ENCODE measurements at regions not wholly inside any gene's neighbourhood (a gene's known extent, or its start where the extent isn't known, plus 50 kb on each side); places are given as distances from the start of the nearest gene placed in this dataset.

DNA sequence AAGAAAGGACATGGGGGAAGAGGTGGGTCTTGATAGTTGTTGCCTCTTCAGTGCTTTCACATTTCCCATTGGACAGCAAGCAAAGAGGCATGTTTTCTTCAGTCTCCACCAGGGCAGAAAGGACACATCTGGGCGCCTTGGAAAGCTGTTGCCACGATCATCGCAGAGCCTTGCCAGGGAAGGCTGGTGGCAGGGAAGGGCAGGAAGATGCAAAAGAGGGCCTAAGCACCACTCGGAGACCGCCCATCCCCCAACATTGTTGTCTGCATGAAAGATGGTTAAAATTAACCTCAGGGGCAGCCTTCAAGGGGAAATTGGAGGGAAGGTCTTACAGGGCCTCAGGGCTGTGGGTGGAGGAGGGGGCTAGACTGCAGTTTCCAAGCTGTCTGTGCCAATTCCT, 114.2 kb downstream of the SOX9 start:
- Histone ChIP-seq H3K4me1 (ENCODE audit: control insufficient read depth, insufficient read depth, low read length) (no peaks in the 10 kb centered on the region), H3K9me3 (ENCODE audit: control insufficient read depth, low read length) (peaks cover 9% of the 10 kb centered on the region), H3K36me3 (ENCODE audit: control insufficient read depth, insufficient read depth, low read length) (no peaks in the 10 kb centered on the region), H3K27ac (ENCODE audit: low read depth, low read length) (no peak overlapping the region), H3K9ac (ENCODE audit: extremely low read depth, low read length, poor library complexity, severe bottlenecking) (no peak overlapping the region), H3K27me3 (ENCODE audit: control insufficient read depth, insufficient read depth, low read length, poor library complexity, severe bottlenecking) (peaks cover 9% of the 10 kb centered on the region), H3K4me3 (ENCODE audit: low read length) (no peak overlapping the region)
- Mint-ChIP-seq H3K27ac (no peak overlapping the region), H3K4me1 (peaks cover 4% of the 10 kb centered on the region), H3K36me3 (ENCODE audit: low read depth) (no peaks in the 10 kb centered on the region), H3K9me3 (peaks cover 7% of the 10 kb centered on the region), H3K4me3 (no peak overlapping the region), H3K27me3 (ENCODE audit: insufficient read depth) (peaks cover 54% of the 10 kb centered on the region)
- DNase-seq, result peak; percentile 56
- WGBS, 2 experiments (ENCODE audit: insufficient coverage in 1 of 2, insufficient read length in 1 of 2), result 73 to 83% methylated on average over 5 of the region's 5 CpGs
- TF ChIP-seq, protein P1, sequence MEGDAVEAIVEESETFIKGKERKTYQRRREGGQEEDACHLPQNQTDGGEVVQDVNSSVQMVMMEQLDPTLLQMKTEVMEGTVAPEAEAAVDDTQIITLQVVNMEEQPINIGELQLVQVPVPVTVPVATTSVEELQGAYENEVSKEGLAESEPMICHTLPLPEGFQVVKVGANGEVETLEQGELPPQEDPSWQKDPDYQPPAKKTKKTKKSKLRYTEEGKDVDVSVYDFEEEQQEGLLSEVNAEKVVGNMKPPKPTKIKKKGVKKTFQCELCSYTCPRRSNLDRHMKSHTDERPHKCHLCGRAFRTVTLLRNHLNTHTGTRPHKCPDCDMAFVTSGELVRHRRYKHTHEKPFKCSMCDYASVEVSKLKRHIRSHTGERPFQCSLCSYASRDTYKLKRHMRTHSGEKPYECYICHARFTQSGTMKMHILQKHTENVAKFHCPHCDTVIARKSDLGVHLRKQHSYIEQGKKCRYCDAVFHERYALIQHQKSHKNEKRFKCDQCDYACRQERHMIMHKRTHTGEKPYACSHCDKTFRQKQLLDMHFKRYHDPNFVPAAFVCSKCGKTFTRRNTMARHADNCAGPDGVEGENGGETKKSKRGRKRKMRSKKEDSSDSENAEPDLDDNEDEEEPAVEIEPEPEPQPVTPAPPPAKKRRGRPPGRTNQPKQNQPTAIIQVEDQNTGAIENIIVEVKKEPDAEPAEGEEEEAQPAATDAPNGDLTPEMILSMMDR (conservative IDR thresholded peaks at IDR 0.05), result no peak

DNA sequence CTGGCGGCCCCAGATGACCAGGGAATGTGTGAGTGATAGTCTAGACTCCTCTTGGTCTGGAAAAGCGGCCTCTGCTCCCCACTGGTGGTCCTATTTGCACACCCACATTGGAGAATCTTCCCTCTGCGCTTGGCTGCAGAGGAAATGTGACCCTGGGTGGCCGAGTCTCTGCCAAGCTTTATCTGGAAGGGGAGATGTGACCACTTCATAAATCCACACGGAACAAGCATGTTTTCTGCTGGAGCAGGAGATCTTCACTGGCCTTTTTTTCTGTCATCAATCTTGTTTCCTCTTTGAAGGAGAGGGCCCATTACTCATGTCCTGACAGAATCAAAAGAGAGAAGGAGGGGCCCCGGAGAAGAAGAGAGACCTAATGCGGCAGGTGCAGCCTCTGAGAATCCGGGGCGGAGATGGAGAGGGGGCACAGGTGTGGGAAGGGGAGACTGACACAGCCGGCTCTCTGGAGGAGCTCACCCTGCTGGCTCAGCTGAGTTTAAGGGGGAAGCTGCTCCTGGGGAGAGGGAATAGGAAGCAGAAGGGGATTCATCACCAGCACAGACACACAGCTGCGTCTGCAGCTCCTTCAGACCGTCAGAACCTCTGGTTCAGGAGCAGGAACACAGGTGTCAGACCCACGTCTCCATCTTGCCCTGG, 116.3 kb downstream of the SOX9 start:
- peaks cover 9% of the 10 kb centered on the region for H3K9me3 Mint-ChIP-seq
- H3K27ac Mint-ChIP-seq, result no peak overlapping the region
- Histone ChIP-seq H3K36me3 (ENCODE audit: control insufficient read depth, insufficient read depth, low read length) (no peaks in the 10 kb centered on the region), H3K4me3 (ENCODE audit: low read length) (no peak overlapping the region), H3K9ac (ENCODE audit: extremely low read depth, low read length, poor library complexity, severe bottlenecking) (no peak overlapping the region), H3K9me3 (ENCODE audit: control insufficient read depth, low read length) (peaks cover 9% of the 10 kb centered on the region), H3K4me1 (ENCODE audit: control insufficient read depth, insufficient read depth, low read length) (no peaks in the 10 kb centered on the region), H3K27me3 (ENCODE audit: control insufficient read depth, insufficient read depth, low read length, poor library complexity, severe bottlenecking) (peaks cover 13% of the 10 kb centered on the region), H3K27ac (ENCODE audit: low read depth, low read length) (peak overlapping the region; percentile 61)
- TF ChIP-seq, protein P1 (conservative IDR thresholded peaks at IDR 0.05), result no peak
- H3K27me3 Mint-ChIP-seq (ENCODE audit: insufficient read depth), result peaks cover 62% of the 10 kb centered on the region
- no peak overlapping the region for H3K4me3 Mint-ChIP-seq
- H3K36me3 Mint-ChIP-seq (ENCODE audit: low read depth), result no peaks in the 10 kb centered on the region
- 61 to 75% methylated on average over 4 to 13 of the region's 13 CpGs for WGBS, 2 experiments (ENCODE audit: insufficient coverage in 1 of 2, insufficient read length in 1 of 2)
- DNase-seq, result peak; percentile 58
- peaks cover 4% of the 10 kb centered on the region for H3K4me1 Mint-ChIP-seq

DNA sequence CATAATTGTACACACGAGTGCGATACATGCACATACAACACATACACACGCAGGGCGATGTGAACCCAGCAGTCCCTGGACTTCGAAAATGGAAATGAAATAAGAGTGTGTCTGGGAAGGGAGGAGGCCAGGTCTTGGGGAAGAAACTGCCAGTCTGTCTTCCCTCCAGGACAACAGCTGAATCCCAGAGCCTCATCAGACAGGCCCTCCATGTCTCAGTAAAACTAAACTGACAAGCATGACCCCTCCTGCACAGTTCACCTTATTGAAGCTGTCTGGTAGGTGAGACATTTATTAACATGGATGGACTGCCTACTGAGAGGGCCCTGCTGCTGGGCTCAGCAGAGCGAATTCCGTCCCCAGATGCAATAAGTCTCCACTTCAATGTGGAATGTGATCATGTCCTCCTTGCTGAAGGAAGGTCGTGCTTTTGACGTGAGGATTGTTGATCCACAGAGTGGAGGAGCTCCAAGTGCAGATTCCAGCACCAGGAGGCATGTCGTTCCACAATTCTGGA, 117.4 kb downstream of the SOX9 start:
- Histone ChIP-seq H3K4me1 (ENCODE audit: control insufficient read depth, insufficient read depth, low read length) (no peaks in the 10 kb centered on the region), H3K9me3 (ENCODE audit: control insufficient read depth, low read length) (peaks cover 9% of the 10 kb centered on the region), H3K27ac (ENCODE audit: low read depth, low read length) (peak overlapping the region; percentile 35), H3K36me3 (ENCODE audit: control insufficient read depth, insufficient read depth, low read length) (no peaks in the 10 kb centered on the region), H3K4me3 (ENCODE audit: low read length) (no peak overlapping the region), H3K9ac (ENCODE audit: extremely low read depth, low read length, poor library complexity, severe bottlenecking) (no peak overlapping the region), H3K27me3 (ENCODE audit: control insufficient read depth, insufficient read depth, low read length, poor library complexity, severe bottlenecking) (peaks cover 13% of the 10 kb centered on the region)
- DNase-seq, result no peak
- H3K36me3 Mint-ChIP-seq (ENCODE audit: low read depth), result no peaks in the 10 kb centered on the region
- no peak overlapping the region for H3K27ac Mint-ChIP-seq
- TF ChIP-seq, protein P1 (conservative IDR thresholded peaks at IDR 0.05), result no peak
- peaks cover 9% of the 10 kb centered on the region for H3K9me3 Mint-ChIP-seq
- no peak overlapping the region for H3K4me3 Mint-ChIP-seq
- WGBS, 2 experiments (ENCODE audit: insufficient coverage in 1 of 2, insufficient read length in 1 of 2), result 79 to 93% methylated on average over 3 to 6 of the region's 10 CpGs
- peaks cover 59% of the 10 kb centered on the region for H3K27me3 Mint-ChIP-seq (ENCODE audit: insufficient read depth)
- H3K4me1 Mint-ChIP-seq, result peaks cover 4% of the 10 kb centered on the region

Data from endodermal cell (in vitro differentiated cells).